Naive thymus-derived CD4-positive, alpha-beta T cell (primary cell): ENCODE measurements at regions not wholly inside any gene's neighbourhood (a gene's known extent, or its start where the extent isn't known, plus 50 kb on each side); places are given as distances from the start of the nearest gene placed in this dataset.
"Not testable (repeated sequence)": the region's sequence is repeated elsewhere in the genome, so short reads cannot be mapped to it uniquely, and the experiment has no call there.

Experiments
- ATAC-seq: fragments of 150-1000 bp; cut with Tn5 transposase; 2 replicates; pipeline ENCODE4 v1.10.0; 2021; ENCODE audit warnings: mild to moderate bottlenecking, moderate library complexity
- CTCF ChIA-PET: fragments of 350-600 bp; sonication (Branson Sonifier 250); formaldehyde crosslinking; loops from one replicate; lab custom pipeline; 2021; ENCODE audit warnings: antibody characterized with exemption; lab: Charles Lee
- POLR2A ChIA-PET: fragments of 350-600 bp; sonication (Branson Sonifier 250); formaldehyde crosslinking; loops from one replicate; lab custom pipeline; 2021; ENCODE audit warnings: antibody characterized with exemption, inconsistent platforms; lab: Charles Lee
- DNase-seq, 9 donors: peaks; one replicate each; pipeline versions ENCODE4 v3.0.0 to v3.0.0-alpha.2; 2020 to 2022; ENCODE audit warnings: mixed read lengths in 1 of 9
- H3K27ac ChIP-seq: one replicate; pipeline ENCODE4 v1.7.0; 2013; ENCODE audit warnings: mild to moderate bottlenecking, low read depth, low read length, moderate library complexity
- H3K27me3 ChIP-seq, 2 donors: one replicate each; pipeline ENCODE4 v1.7.0; 2013; ENCODE audit warnings: low read length in 2 of 2, mild to moderate bottlenecking in 2 of 2, moderate library complexity in 2 of 2; ENCODE audit not compliant: control insufficient read depth in 2 of 2, insufficient read depth in 2 of 2
- H3K36me3 ChIP-seq, 3 experiments: 1 replicate in 2 of 3; 2 replicates in 1 of 3; pipeline ENCODE4 v1.7.0; 2013; ENCODE audit warnings: low read length in 3 of 3, mild to moderate bottlenecking in 3 of 3, moderate library complexity in 1 of 3; ENCODE audit not compliant: insufficient read depth in 3 of 3, control insufficient read depth in 2 of 3
- H3K4me1 ChIP-seq, 2 donors: one replicate each; pipeline ENCODE4 v1.7.0; 2013; ENCODE audit warnings: low read length in 2 of 2, mild to moderate bottlenecking in 2 of 2, moderate library complexity in 1 of 2; ENCODE audit not compliant: control insufficient read depth in 2 of 2, insufficient read depth in 2 of 2
- H3K4me3 ChIP-seq: 2 replicates; pipeline ENCODE4 v1.7.0; 2013; ENCODE audit warnings: mild to moderate bottlenecking, low read length
- H3K9me3 ChIP-seq, 3 experiments: 1 replicate in 2 of 3; 2 replicates in 1 of 3; pipeline ENCODE4 v1.7.0; 2013; ENCODE audit warnings: low read length in 3 of 3; ENCODE audit not compliant: control insufficient read depth in 2 of 3
- H3K27ac Mint-ChIP-seq, 9 donors: one replicate each; pipeline ENCODE4 v1.8.0; 2020 to 2022; ENCODE audit warnings: mixed read lengths in 9 of 9, mild to moderate bottlenecking in 8 of 9, moderate library complexity in 5 of 9, inconsistent platforms in 2 of 9
- H3K27me3 Mint-ChIP-seq, 5 donors: one replicate each; pipeline ENCODE4 v1.8.0; 2021 to 2022; ENCODE audit warnings: mixed read lengths in 5 of 5, mild to moderate bottlenecking in 1 of 5
- H3K36me3 Mint-ChIP-seq, 5 donors: one replicate each; pipeline ENCODE4 v1.8.0; 2020 to 2022; ENCODE audit warnings: mixed read lengths in 5 of 5, mild to moderate bottlenecking in 3 of 5, inconsistent platforms in 1 of 5
- H3K4me1 Mint-ChIP-seq, 7 donors: one replicate each; pipeline ENCODE4 v1.8.0; 2020 to 2022; ENCODE audit warnings: mixed read lengths in 7 of 7, mild to moderate bottlenecking in 3 of 7, inconsistent platforms in 1 of 7
- H3K4me3 Mint-ChIP-seq, 10 donors: one replicate each; pipeline ENCODE4 v1.8.0; 2020 to 2022; ENCODE audit warnings: mild to moderate bottlenecking in 10 of 10, mixed read lengths in 10 of 10, moderate library complexity in 6 of 10, inconsistent platforms in 2 of 10
- H3K9me3 Mint-ChIP-seq, 11 donors: one replicate each; pipeline ENCODE4 v1.8.0; 2020 to 2022; ENCODE audit warnings: mixed read lengths in 11 of 11, mild to moderate bottlenecking in 4 of 11, inconsistent platforms in 1 of 11, moderate library complexity in 1 of 11
- intact Hi-C, 2 donors: fragments of 100-400 bp; cut with micrococcal nuclease; formaldehyde crosslinking; loops; one replicate each; pipeline ENCODE4 v1.15.1; 2023

GRCh38 chr7:67311901-67312300 is 315.3 kb downstream of the TYW1 start:
- ChIA-PET CTCF (no interaction called here), POLR2A (no interaction called here)
- ATAC-seq (no peak), DNase-seq (no peak)
- Mint-ChIP-seq H3K36me3 (peaks cover 14 to 56% (median 30%) of the 10 kb centered on the region in 5 donors), H3K27ac (peak overlapping the region in 1 of 9 donors; percentile 72), H3K27me3 (no peaks in the 10 kb centered on the region), H3K9me3 (no peaks in the 10 kb centered on the region), H3K4me1 (peaks cover 0 to 12% (median 0%) of the 10 kb centered on the region in 7 donors), H3K4me3 (no peak overlapping the region)
- H3K27ac ChIP-seq: no peak overlapping the region
- H3K27me3 ChIP-seq: no peaks in the 10 kb centered on the region
- no peaks in the 10 kb centered on the region for H3K9me3 ChIP-seq
- intact Hi-C loops: no loop called here
- peaks cover 15 to 89% (median 19%) of the 10 kb centered on the region in 3 experiments for H3K36me3 ChIP-seq
- H3K4me3 ChIP-seq: no peak overlapping the region
- H3K4me1 ChIP-seq: no peaks in the 10 kb centered on the region

- intact Hi-C loops: no loop called here
- no peaks in the 10 kb centered on the region for H3K9me3 ChIP-seq
- H3K36me3 Mint-ChIP-seq: peaks cover 14 to 54% (median 30%) of the 10 kb centered on the region in 5 donors
- no peak overlapping the region for H3K27ac ChIP-seq
- no peak overlapping the region for H3K27ac Mint-ChIP-seq
- ChIA-PET CTCF (no interaction called here), POLR2A (no interaction called here)
- ATAC-seq: no peak
- no peak for DNase-seq
- no peaks in the 10 kb centered on the region for H3K27me3 Mint-ChIP-seq
- no peaks in the 10 kb centered on the region for H3K4me1 ChIP-seq
- H3K36me3 ChIP-seq: peaks cover 14 to 77% (median 19%) of the 10 kb centered on the region in 3 experiments
- H3K4me1 Mint-ChIP-seq: peaks cover 0 to 12% (median 0%) of the 10 kb centered on the region in 7 donors
- H3K4me3 ChIP-seq: no peak overlapping the region
- no peaks in the 10 kb centered on the region for H3K9me3 Mint-ChIP-seq
- no peaks in the 10 kb centered on the region for H3K27me3 ChIP-seq
- H3K4me3 Mint-ChIP-seq: no peak overlapping the region
Observed at GRCh38 chr7:67313213-67313612, 316.6 kb downstream of the TYW1 start.

- H3K4me3 Mint-ChIP-seq, H3K27ac Mint-ChIP-seq, H3K9me3 Mint-ChIP-seq, H3K27ac ChIP-seq, DNase-seq, H3K9me3 ChIP-seq, H3K4me1 Mint-ChIP-seq, H3K4me3 ChIP-seq, H3K27me3 ChIP-seq, intact Hi-C loops, H3K27me3 Mint-ChIP-seq, ATAC-seq, H3K4me1 ChIP-seq, CTCF ChIA-PET: not testable (repeated sequence)
- peaks cover 0 to 41% (median 0%) of the 10 kb centered on the region in 3 experiments for H3K36me3 ChIP-seq
- peaks cover 0 to 32% (median 16%) of the 10 kb centered on the region in 5 donors for H3K36me3 Mint-ChIP-seq
- POLR2A ChIA-PET: interaction anchor here (1.2 kb wide), 1 partner anchor 15 kb away, joined by 3 read pairs; no protein-coding TSS in a partner anchor
Observed at GRCh38 chr7:67316902-67317301, 320.3 kb downstream of the TYW1 start.

GRCh38 chr7:67328257-67328656 is 331.6 kb downstream of the TYW1 start:
- H3K9me3 ChIP-seq, H3K36me3 Mint-ChIP-seq, H3K27ac Mint-ChIP-seq, H3K27me3 ChIP-seq, H3K4me3 Mint-ChIP-seq, ATAC-seq, POLR2A ChIA-PET, CTCF ChIA-PET, H3K4me1 ChIP-seq, intact Hi-C loops, H3K9me3 Mint-ChIP-seq, H3K36me3 ChIP-seq, H3K27ac ChIP-seq, H3K27me3 Mint-ChIP-seq, DNase-seq, H3K4me1 Mint-ChIP-seq, H3K4me3 ChIP-seq: not testable (repeated sequence)

- H3K4me3 ChIP-seq, H3K27ac ChIP-seq, DNase-seq, H3K36me3 ChIP-seq, H3K4me1 ChIP-seq, H3K4me1 Mint-ChIP-seq, H3K4me3 Mint-ChIP-seq, POLR2A ChIA-PET, H3K9me3 ChIP-seq, CTCF ChIA-PET, H3K9me3 Mint-ChIP-seq, H3K27ac Mint-ChIP-seq, H3K27me3 ChIP-seq, intact Hi-C loops, ATAC-seq, H3K27me3 Mint-ChIP-seq: not testable (repeated sequence)
- H3K36me3 Mint-ChIP-seq: peaks cover 3 to 17% (median 8%) of the 10 kb centered on the region in 5 donors
Observed at GRCh38 chr7:67335165-67335564, 338.5 kb downstream of the TYW1 start.

- POLR2A ChIA-PET: not testable (repeated sequence)
Observed at GRCh38 chr7:67335663-67336062, 339.0 kb downstream of the TYW1 start.

GRCh38 chr7:67338545-67338944 is 341.9 kb downstream of the TYW1 start:
- H3K4me3 ChIP-seq, H3K4me1 Mint-ChIP-seq, H3K9me3 ChIP-seq, CTCF ChIA-PET, H3K27ac Mint-ChIP-seq, POLR2A ChIA-PET, intact Hi-C loops, H3K27ac ChIP-seq, DNase-seq, H3K9me3 Mint-ChIP-seq, H3K27me3 ChIP-seq, ATAC-seq, H3K4me3 Mint-ChIP-seq, H3K4me1 ChIP-seq, H3K27me3 Mint-ChIP-seq: not testable (repeated sequence)
- H3K36me3 ChIP-seq: peaks cover 0 to 12% (median 4%) of the 10 kb centered on the region in 3 experiments
- peaks cover 12 to 34% (median 15%) of the 10 kb centered on the region in 5 donors for H3K36me3 Mint-ChIP-seq

More at GRCh38 chr7:67335663-67336062, 339.0 kb downstream of the TYW1 start:
- H3K9me3 ChIP-seq, H3K4me1 ChIP-seq, H3K4me3 Mint-ChIP-seq, H3K4me3 ChIP-seq, CTCF ChIA-PET, H3K4me1 Mint-ChIP-seq, ATAC-seq, H3K9me3 Mint-ChIP-seq, H3K27ac Mint-ChIP-seq, intact Hi-C loops, H3K27me3 Mint-ChIP-seq, H3K27ac ChIP-seq, H3K27me3 ChIP-seq, H3K36me3 ChIP-seq, DNase-seq: not testable (repeated sequence)
- peaks cover 3 to 17% (median 9%) of the 10 kb centered on the region in 5 donors for H3K36me3 Mint-ChIP-seq
